ENCODE measurements at regions not wholly inside any gene's neighbourhood (a gene's known extent, or its start where the extent isn't known, plus 50 kb on each side); places are given as distances from the start of the nearest gene placed in this dataset.

GRCh38 chr10:54983255-54983654 lies 182.2 kb upstream of the PCDH15 start:
- intact Hi-C loops (cut with micrococcal nuclease; ENCODE audit: unreplicated experiment) (no loop called here), in situ Hi-C loops (cut with MboI) (no loop called here)
- H3K36me3 ChIP-seq (ENCODE audit: control insufficient read depth in 2 of 2, insufficient read depth in 2 of 2, low read length in 1 of 2) = no peaks in the 10 kb centered on the region
- ChIA-PET RAD21 (ENCODE audit: unreplicated experiment) (no interaction called here), POLR2A (no interaction called here), CTCF (no interaction called here), SMC1A (ENCODE audit: uncharacterized antibody, unreplicated experiment) (no interaction called here)
- no TSS peak for BruUV-seq (replicated peaks)
- no peak overlapping the region for H3K4me3 ChIP-seq
- H3K27ac ChIP-seq (ENCODE audit: control insufficient read depth, insufficient read depth) = no peak overlapping the region
- H4K20me1 ChIP-seq (ENCODE audit: control insufficient read depth, insufficient read depth) = no peaks in the 10 kb centered on the region
- H3K27me3 ChIP-seq (replicated peaks in 1 of 2; ENCODE audit: control insufficient read depth in 2 of 2, insufficient read depth in 2 of 2, low read length in 1 of 2) = no peaks in the 10 kb centered on the region
- FAIRE-seq (no peak), DNase-seq (ENCODE audit: low read depth, low spot score) (no peak), ATAC-seq (no peak)
- H3K4me1 ChIP-seq (ENCODE audit: control insufficient read depth, insufficient read depth, low read length) = no peaks in the 10 kb centered on the region
- H2AFZ ChIP-seq (ENCODE audit: control insufficient read depth, low read depth, low read length) = no peak overlapping the region
- no peaks in the 10 kb centered on the region for H3K79me2 ChIP-seq (ENCODE audit: control insufficient read depth, insufficient read depth, low read length)
- no peak overlapping the region for H3K4me2 ChIP-seq (ENCODE audit: control insufficient read depth, insufficient read depth)
- H3K9me3 ChIP-seq (replicated peaks; ENCODE audit: control insufficient read depth, insufficient read depth, low read length) = no peaks in the 10 kb centered on the region
- no peak overlapping the region for H3K9ac ChIP-seq (ENCODE audit: control insufficient read depth, insufficient read depth, low read length)
- no peak for TF ChIP-seq NFIC (IDR thresholded peaks at IDR 0.05; ENCODE audit: low read depth, low read length)
- no peak for TF ChIP-seq RAD21 (IDR thresholded peaks at IDR 0.05; ENCODE audit: insufficient read depth, low read depth, low read length)
- no peak for TF ChIP-seq NFYA (IDR thresholded peaks at IDR 0.05; ENCODE audit: borderline replicate concordance, low read depth, low read length)
- no peak for TF ChIP-seq TBL1XR1 (IDR thresholded peaks at IDR 0.05; ENCODE audit: low read depth, low read length)
- TF ChIP-seq SUPT20H (IDR thresholded peaks at IDR 0.05; ENCODE audit: borderline replicate concordance, control insufficient read depth, low read depth, low read length) = no peak
- TF ChIP-seq ZZZ3 (IDR thresholded peaks at IDR 0.05; ENCODE audit: control insufficient read depth, insufficient read length, low read depth) = no peak
- TF ChIP-seq, protein P1, sequence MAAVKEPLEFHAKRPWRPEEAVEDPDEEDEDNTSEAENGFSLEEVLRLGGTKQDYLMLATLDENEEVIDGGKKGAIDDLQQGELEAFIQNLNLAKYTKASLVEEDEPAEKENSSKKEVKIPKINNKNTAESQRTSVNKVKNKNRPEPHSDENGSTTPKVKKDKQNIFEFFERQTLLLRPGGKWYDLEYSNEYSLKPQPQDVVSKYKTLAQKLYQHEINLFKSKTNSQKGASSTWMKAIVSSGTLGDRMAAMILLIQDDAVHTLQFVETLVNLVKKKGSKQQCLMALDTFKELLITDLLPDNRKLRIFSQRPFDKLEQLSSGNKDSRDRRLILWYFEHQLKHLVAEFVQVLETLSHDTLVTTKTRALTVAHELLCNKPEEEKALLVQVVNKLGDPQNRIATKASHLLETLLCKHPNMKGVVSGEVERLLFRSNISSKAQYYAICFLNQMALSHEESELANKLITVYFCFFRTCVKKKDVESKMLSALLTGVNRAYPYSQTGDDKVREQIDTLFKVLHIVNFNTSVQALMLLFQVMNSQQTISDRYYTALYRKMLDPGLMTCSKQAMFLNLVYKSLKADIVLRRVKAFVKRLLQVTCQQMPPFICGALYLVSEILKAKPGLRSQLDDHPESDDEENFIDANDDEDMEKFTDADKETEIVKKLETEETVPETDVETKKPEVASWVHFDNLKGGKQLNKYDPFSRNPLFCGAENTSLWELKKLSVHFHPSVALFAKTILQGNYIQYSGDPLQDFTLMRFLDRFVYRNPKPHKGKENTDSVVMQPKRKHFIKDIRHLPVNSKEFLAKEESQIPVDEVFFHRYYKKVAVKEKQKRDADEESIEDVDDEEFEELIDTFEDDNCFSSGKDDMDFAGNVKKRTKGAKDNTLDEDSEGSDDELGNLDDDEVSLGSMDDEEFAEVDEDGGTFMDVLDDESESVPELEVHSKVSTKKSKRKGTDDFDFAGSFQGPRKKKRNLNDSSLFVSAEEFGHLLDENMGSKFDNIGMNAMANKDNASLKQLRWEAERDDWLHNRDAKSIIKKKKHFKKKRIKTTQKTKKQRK (IDR thresholded peaks at IDR 0.05; ENCODE audit: low read depth, low read length) = no peak
- no peak for TF ChIP-seq POLR2AphosphoS2 (IDR thresholded peaks at IDR 0.05; ENCODE audit: low read depth, low read length)
- no peak for TF ChIP-seq ETV6 (conservative IDR thresholded peaks at IDR 0.05 in 1 of 2, IDR thresholded peaks at IDR 0.05 in 1 of 2; ENCODE audit: borderline replicate concordance in 1 of 2, low read depth in 1 of 2)
- TF ChIP-seq YY1 (IDR thresholded peaks at IDR 0.05; ENCODE audit: low read depth, low read length) = no peak
- TF ChIP-seq IRF3 (IDR thresholded peaks at IDR 0.05) = no peak
- no peak for TF ChIP-seq BMI1 (IDR thresholded peaks at IDR 0.05; ENCODE audit: borderline replicate concordance)
- no peak for TF ChIP-seq IRF4 (IDR thresholded peaks at IDR 0.05; ENCODE audit: low read depth, low read length)
- TF ChIP-seq ZNF687 (IDR thresholded peaks at IDR 0.05) = no peak
- TF ChIP-seq SPI1 (IDR thresholded peaks at IDR 0.05; ENCODE audit: borderline replicate concordance, insufficient read depth, low read depth, low read length) = no peak
- no peak for TF ChIP-seq SMAD5 (IDR thresholded peaks at IDR 0.05; ENCODE audit: low read depth)
